Fibroblast of skin of left biceps (primary cell): ENCODE measurements at regions not wholly inside any gene's neighbourhood (a gene's known extent, or its start where the extent isn't known, plus 50 kb on each side); places are given as distances from the start of the nearest gene placed in this dataset.

Source experiments
- DNase-seq, 2 experiments: peaks; one replicate each; pipeline ENCODE4 v3.0.0-alpha.2; 2013; ENCODE audit warnings: low read depth in 2 of 2

DNA sequence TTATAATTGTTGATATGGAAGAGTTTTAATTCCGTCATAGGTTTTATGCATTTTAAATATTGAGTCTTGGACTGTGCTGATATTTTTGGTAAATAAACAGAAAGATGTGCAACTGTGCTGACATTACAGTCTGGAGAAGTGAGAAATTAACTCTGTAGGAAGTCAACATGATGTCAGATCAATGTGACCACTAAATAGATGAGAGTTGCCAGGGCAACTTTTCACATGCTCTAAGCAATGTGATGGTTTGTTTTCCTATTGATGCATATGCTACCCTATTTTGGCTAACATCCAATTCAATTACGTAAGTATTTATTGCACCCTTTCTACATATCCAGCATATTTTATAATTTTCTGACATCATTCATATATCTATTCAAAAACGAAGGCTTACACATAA, 1109.3 kb downstream of the TSN start:
- no peak for DNase-seq

DNA sequence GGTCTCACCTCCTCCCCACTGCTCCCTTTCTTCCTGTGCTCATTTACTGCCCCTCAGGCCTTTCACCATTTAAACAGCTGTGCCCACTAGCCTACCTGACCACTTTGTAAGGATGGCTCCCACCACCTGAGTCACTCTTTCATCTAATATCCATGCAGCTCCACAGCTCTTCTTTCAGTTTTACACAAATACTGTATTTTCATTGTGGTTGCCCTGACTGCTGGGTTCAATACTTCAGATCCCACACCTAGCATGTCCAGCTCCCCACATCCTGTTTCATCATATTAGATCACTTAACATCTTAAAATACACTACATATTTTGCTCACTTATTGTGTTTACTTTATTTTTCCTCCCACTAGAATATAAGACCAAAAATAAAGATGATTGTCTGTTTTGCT, 1110.6 kb downstream of the TSN start:
- no peak for DNase-seq

GRCh38 chr2:122867941-122868340, 1112.5 kb downstream of the TSN start:
- DNase-seq: no peak

DNA sequence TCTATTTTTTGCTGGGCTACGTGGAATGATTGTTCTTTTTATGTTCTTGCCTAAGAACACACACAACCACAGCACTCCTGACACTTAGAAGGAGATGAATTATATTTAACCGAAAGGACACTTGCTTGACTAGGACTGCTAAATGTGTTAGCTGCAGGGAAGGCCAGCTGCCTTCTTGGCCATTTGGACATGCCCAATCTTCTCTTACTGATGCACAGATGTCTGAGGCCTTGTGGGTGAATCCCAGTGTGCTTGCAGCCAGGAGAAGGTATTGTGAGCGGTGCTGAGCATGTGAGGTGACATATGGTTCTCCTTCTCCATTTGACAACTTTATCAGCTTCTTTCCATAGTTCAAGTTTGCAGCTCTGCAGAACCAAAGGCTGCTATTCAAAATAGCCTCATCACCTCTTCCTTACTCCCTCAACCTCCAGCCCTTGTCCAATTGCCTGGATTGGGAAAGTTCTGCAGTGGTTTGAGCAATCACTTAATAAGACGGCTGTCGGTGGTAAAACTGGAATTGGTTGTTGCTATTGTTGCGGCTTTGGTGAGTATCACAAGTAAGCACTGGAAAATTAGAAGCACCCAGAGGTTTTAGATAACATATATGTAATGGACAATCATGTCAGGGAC, 1113.3 kb downstream of the TSN start:
- DNase-seq: no peak

DNA sequence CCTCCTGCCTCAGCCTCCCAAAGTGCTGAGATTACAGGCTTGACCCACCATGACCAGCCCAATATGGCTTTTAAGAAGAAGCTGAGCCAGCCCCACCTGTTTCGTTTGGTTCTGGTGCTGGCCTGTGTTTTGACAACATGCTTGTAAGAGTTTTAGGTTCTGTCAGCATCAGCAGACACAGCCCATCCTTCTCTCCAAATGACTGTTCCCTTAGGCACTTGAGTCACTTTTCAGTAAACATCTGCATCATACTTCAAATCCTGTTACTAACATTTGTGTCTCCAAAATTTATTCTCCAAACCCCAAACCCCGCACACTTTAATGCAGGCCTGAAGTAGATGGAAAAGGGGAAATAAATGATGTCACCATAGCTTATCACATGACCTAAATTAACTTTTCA, 1118.5 kb downstream of the TSN start:
- no peak for DNase-seq

- no peak for DNase-seq
Observed at GRCh38 chr2:122875091-122875865, 1119.8 kb downstream of the TSN start.

- no peak for DNase-seq
Observed at GRCh38 chr2:122883849-122884248, 1128.4 kb downstream of the TSN start.

- no peak for DNase-seq
Observed at GRCh38 chr2:122884889-122885288, 1129.4 kb downstream of the TSN start.

DNA sequence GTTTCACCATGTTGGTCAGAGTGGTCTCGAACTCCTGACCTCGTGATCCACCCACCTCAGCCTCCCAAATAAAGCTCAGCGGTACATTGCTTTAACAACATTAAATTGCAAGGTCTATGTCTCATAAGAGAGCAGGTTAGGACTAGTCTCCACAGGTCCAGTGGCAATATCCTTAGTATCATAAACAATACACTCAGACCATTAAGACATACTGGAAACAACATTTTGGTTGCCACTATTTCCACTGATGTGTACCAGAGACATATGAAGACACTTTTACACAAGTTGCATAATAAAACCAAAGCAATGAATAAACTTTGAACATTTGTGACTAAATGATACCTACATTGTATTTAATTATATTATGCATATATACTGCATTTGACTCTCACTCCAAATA, 1130.0 kb downstream of the TSN start:
- DNase-seq: no peak

GRCh38 chr2:122886479-122887145, 1131.2 kb downstream of the TSN start:
- DNase-seq: no peak

DNA sequence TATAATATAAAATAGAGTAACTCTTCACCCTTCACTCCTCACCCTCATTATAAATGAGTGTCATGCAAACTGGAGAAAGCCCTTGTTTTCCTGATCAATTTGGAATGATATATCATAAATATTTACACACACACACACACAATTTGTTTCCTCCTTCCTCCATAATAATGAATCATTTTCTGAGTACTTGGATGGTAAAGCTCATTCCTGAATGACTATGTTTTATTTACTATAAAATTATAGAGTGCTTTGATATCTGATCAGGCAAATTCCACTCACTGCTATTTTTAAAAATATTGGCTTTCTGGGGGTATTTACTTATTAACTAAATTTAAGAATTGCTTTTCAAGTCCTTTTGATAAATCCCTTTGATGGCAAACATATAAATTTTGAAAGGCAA, 1125.5 kb upstream of the CNTNAP5 start:
- DNase-seq: no peak

DNA sequence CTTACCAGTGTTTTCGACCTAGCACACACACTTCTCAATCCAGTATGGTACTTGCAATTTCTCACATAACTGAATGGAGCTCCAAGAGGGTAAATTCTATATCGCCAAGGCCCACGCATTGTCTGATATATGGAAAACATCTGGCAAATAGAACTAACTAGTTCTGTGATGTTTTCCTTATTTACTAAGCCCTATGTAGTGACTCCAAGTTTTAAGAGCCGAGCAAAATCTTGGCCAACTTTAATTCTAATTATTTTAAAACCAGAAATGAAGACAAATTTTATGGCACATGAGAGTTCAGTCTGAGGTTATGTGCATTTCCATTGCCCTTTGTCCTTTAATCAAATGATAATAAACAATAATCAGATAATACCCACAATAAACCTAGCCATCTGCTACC, 1119.7 kb upstream of the CNTNAP5 start:
- DNase-seq: no peak

GRCh38 chr2:122908159-122908558, 1116.9 kb upstream of the CNTNAP5 start:
- no peak for DNase-seq

DNA sequence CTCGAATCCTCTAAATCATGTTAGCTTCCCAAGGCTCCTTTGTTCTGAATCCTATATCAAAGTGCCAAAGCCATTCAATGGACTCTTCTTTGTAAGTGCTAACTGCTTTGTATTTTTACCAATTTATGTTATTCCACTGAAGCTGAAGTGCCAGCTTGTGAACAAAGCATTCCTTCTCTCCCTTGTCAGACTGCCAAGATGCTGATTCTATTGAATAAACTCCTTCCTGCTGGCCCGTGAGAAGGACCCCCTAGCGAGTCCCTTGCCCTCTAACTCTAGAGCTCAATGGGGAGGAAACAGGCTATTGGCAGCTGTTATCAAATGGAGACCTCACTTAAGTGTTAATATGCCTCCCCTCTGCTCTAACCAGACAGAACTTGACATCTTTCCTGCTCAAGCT, 1097.9 kb upstream of the CNTNAP5 start:
- DNase-seq: no peak

GRCh38 chr2:122927710-122928557, 1097.2 kb upstream of the CNTNAP5 start:
- no peak for DNase-seq

DNA sequence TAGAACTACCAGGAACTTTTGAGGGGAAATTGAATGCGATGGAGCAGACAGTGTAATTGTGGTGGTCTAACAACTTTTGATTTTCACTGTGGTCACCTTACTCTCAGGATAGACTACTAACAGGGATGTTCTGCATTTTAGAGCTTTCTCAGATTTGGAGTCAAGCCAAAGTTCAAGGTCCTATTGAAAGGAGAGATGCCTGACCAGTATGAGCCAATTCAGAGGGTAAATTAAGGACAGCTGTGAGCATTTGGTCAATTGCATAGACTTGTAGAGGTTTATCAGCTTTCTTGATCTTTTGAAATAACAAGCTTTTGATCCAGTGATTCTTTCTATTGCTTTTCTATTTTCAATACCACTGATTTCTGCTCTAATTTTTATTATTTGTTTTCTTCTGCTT, 1095.7 kb upstream of the CNTNAP5 start:
- no peak for DNase-seq

GRCh38 chr2:122935506-122935905, 1089.6 kb upstream of the CNTNAP5 start:
- no peak for DNase-seq

- no peak for DNase-seq
Observed at GRCh38 chr2:122939796-122940195, 1085.3 kb upstream of the CNTNAP5 start.

GRCh38 chr2:122949523-122949922, 1075.6 kb upstream of the CNTNAP5 start:
- no peak for DNase-seq

DNA sequence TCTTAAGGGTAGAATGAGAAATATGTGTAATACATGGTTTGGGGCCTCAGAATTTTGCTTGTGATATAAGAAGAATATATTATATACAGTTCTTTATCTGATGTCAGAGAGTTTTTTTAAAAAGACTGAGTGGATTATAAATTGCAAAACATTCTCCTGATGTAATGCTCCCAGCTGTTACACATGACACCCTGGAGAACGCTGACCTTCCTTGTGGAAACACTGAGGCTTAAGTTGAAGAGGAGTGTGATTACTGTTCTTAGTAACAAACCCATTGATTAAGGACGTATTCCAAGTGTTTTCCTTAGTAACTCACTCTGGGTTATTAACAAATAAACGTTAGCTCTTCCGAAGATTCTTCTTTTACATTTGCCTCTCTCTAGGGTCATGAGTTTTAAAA, 1069.3 kb upstream of the CNTNAP5 start:
- DNase-seq: no peak

GRCh38 chr2:122960759-122961641, 1064.1 kb upstream of the CNTNAP5 start:
- DNase-seq: peak; percentile 18 to 20
